IPS-18a (cell line): ENCODE measurements at regions not wholly inside any gene's neighbourhood (a gene's known extent, or its start where the extent isn't known, plus 50 kb on each side); places are given as distances from the start of the nearest gene placed in this dataset.

Experiments used
- H3K27ac ChIP-seq: one replicate; pipeline ENCODE4 v1.5.1; 2013; ENCODE audit warnings: low read length
- H3K27me3 ChIP-seq: one replicate; pipeline ENCODE4 v1.6.1; 2013; ENCODE audit warnings: mild to moderate bottlenecking, low read length; ENCODE audit not compliant: control insufficient read depth, insufficient read depth
- H3K36me3 ChIP-seq: one replicate; pipeline ENCODE4 v1.6.1; 2013; ENCODE audit warnings: low read depth, low read length; ENCODE audit not compliant: control insufficient read depth
- H3K4me1 ChIP-seq: one replicate; pipeline ENCODE4 v1.6.1; 2013; ENCODE audit warnings: low read depth, low read length; ENCODE audit not compliant: control insufficient read depth
- H3K4me3 ChIP-seq: one replicate; pipeline ENCODE4 v1.5.1; 2013; ENCODE audit warnings: low read length
- H3K9ac ChIP-seq: one replicate; pipeline ENCODE4 v1.6.1; 2013; ENCODE audit warnings: mild to moderate bottlenecking, low read length, moderate library complexity
- H3K9me3 ChIP-seq: one replicate; pipeline ENCODE4 v1.6.1; 2013; ENCODE audit warnings: low read depth, low read length; ENCODE audit not compliant: control insufficient read depth

DNA sequence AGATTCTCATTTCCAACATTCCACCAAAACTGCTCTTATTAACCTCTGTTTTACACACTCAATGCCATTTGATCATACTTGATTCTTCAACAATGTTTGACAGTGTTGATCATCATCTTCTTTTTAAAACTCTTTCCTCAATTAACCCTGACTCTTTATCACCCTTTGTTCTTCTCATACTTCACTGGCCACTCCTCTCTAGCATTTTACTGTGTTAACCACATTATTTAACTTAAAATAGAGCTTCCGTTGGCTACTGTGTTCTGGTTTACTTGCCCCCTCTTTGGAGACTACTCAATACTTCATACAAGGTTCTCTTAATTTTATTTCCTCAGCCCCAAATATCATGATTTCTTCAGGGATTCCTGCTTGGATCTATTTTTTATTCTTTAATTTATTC lies 121.1 kb upstream of the SPRY2 start:
- Histone ChIP-seq H3K27me3 (no peaks in the 10 kb centered on the region), H3K27ac (no peak overlapping the region), H3K9me3 (no peaks in the 10 kb centered on the region), H3K4me1 (no peaks in the 10 kb centered on the region), H3K9ac (no peak overlapping the region), H3K4me3 (no peak overlapping the region), H3K36me3 (no peaks in the 10 kb centered on the region)

DNA sequence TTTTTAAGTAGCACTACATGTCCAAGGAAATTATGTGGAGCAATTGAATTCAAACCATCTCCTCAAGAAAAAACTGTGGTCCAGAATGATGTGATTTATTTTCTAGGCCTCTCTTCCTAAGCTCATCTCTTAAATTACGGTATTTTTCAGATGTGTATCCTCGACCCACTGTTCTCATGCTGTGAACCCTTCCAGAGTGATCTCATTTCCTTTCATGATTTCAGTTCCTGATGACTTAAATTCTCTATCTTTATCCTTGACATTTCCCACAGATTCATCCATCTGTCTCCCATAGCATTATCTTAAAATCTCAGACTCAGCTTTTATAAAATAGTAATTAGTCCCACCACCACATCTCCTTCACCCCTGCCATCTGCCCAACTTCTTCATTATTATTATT lies 117.6 kb upstream of the SPRY2 start:
- Histone ChIP-seq H3K27me3 (no peaks in the 10 kb centered on the region), H3K27ac (no peak overlapping the region), H3K4me1 (no peaks in the 10 kb centered on the region)

DNA sequence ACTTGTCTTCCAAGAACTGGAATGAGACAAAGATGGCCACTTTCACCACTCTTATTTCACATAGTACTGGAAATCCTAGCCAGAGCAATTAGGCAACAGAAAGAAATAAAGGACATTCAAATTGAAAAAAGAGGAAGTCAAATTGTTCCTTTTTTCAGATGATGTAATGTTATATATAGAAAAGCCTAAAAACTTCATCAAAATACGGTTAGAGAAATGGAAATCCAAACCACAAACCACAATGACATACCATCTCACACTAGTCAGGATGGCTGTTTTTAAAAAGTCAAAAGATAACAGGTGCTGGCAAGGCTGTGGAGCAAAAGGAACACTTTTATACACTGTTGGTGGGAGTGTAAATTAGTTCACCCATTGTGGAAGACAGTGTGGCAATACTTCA lies 113.3 kb upstream of the SPRY2 start:
- Histone ChIP-seq H3K4me1 (no peaks in the 10 kb centered on the region), H3K27ac (no peak overlapping the region), H3K4me3 (no peak overlapping the region), H3K9me3 (no peaks in the 10 kb centered on the region), H3K36me3 (no peaks in the 10 kb centered on the region), H3K27me3 (no peaks in the 10 kb centered on the region), H3K9ac (no peak overlapping the region)

More for the DNA sequence above, 117.6 kb upstream of the SPRY2 start:
- Histone ChIP-seq H3K9me3 (no peaks in the 10 kb centered on the region), H3K9ac (no peak overlapping the region), H3K4me3 (no peak overlapping the region), H3K36me3 (no peaks in the 10 kb centered on the region)

DNA sequence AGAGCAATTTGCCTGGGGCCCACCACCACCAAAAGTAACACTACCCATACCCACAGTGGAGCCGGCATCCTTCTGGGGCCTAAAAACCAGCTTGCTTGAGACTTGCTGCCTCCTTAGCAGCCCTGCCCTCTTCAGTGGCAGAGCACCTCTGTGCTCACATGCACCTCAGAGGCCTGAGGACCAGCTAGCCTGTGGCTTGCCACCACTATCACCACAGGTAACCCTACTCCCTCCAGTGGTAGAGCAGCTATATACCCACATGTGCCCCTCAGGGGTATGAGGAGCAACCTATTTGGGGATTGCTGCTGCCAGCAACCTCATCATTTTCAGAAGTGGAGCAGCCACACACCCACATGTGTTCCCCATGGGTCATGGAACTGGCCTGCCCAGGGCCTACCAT lies 111.4 kb upstream of the SPRY2 start:
- Histone ChIP-seq H3K4me1 (no peaks in the 10 kb centered on the region), H3K4me3 (no peak overlapping the region), H3K27me3 (no peaks in the 10 kb centered on the region), H3K27ac (no peak overlapping the region), H3K9me3 (no peaks in the 10 kb centered on the region), H3K9ac (no peak overlapping the region), H3K36me3 (no peaks in the 10 kb centered on the region)

DNA sequence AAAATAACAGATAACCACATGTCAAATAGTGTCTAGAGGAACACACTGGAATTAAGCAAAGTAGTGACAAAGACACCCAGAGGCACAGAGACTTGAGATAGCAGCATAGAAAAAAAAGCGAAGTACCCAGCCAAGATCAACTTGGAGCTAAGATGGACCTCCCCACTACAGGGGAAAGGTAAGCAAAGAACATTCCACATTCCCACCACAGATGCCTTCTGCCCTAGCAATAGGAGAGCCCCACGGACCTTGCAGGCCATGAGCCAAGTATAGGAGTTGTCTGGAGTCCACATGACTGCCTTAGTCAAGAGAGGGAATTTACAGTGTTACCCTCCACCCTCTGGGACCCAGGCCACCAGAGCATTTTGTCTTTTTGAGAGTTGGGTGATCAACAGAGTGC lies 110.7 kb upstream of the SPRY2 start:
- Histone ChIP-seq H3K4me1 (no peaks in the 10 kb centered on the region), H3K27me3 (no peaks in the 10 kb centered on the region), H3K27ac (no peak overlapping the region), H3K4me3 (no peak overlapping the region), H3K9ac (no peak overlapping the region), H3K9me3 (no peaks in the 10 kb centered on the region), H3K36me3 (no peaks in the 10 kb centered on the region)

- H3K27me3 ChIP-seq, result no peaks in the 10 kb centered on the region
- no peak overlapping the region for H3K9ac ChIP-seq
- no peaks in the 10 kb centered on the region for H3K36me3 ChIP-seq
- H3K9me3 ChIP-seq, result no peaks in the 10 kb centered on the region
- no peaks in the 10 kb centered on the region for H3K4me1 ChIP-seq
- H3K27ac ChIP-seq, result no peak overlapping the region
- H3K4me3 ChIP-seq, result no peak overlapping the region
Observed at GRCh38 chr13:80450386-80450785, 109.5 kb upstream of the SPRY2 start.

- H3K4me3 ChIP-seq, result no peak overlapping the region
- no peak overlapping the region for H3K27ac ChIP-seq
- H3K9me3 ChIP-seq, result no peaks in the 10 kb centered on the region
- no peaks in the 10 kb centered on the region for H3K27me3 ChIP-seq
- no peak overlapping the region for H3K9ac ChIP-seq
- peaks cover 5% of the 10 kb centered on the region for H3K4me1 ChIP-seq
- no peaks in the 10 kb centered on the region for H3K36me3 ChIP-seq
Observed at GRCh38 chr13:80448725-80449124, 107.8 kb upstream of the SPRY2 start.

DNA sequence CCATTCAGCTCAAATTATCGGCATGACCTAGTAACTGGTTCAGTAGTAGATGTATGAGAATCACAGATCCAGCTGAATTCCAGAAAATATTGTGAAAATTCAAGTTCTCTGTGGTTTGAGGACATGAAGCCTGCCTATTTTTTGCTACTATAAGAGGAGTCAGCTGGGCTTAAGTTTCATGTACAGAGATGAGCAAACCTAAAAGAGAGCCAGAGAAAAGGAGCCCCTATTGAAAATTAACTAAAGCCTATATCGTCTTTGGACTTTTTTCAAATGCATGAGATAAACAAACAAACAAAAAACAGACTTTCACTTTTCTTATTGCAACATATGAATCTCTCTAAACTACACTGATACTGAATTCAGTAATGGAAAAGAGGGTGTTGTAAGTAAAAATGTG lies 106.8 kb upstream of the SPRY2 start:
- no peak overlapping the region for H3K9ac ChIP-seq

DNA sequence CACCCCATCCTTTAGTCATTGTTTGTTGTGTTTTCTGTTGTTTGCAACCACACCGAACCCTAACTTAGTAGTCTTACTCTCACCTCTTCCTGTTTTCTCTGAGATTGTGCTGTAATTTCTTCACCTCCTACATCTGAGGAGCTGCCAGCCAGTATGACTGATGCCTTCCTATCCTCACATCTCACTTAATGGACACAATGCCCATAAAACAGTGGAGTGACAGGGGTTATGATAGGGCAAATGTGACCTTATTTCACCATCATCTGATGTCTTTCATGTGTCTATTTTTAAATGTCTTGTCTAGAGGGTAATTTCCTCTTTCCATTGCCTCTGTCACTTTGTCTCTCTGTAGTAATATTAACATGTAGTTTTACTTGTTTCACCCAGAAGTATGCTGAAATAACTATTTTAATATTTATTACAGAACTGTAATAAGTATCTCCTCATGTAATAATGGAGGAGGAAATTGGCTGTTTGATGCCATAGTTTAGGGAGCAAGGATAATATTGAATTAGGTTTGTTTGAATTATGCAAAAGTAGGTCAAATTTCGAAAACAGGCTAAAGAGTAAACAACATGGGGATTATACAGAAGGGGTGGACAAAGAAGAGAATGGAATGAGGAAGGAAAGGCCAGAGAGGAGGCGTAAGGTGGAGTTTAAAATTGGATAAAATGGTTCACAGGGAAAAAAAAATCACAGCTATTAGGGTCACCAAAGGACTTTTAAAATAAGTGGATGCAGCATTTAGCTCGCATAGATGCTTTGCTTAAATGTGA lies 103.5 kb upstream of the SPRY2 start:
- no peak overlapping the region for H3K27ac ChIP-seq
- no peak overlapping the region for H3K9ac ChIP-seq
- H3K9me3 ChIP-seq, result no peaks in the 10 kb centered on the region
- peaks cover 12% of the 10 kb centered on the region for H3K4me1 ChIP-seq
- no peak overlapping the region for H3K4me3 ChIP-seq
- H3K36me3 ChIP-seq, result no peaks in the 10 kb centered on the region
- H3K27me3 ChIP-seq, result no peaks in the 10 kb centered on the region

More for the DNA sequence above, 106.8 kb upstream of the SPRY2 start:
- Histone ChIP-seq H3K4me3 (no peak overlapping the region), H3K4me1 (peaks cover 12% of the 10 kb centered on the region), H3K27me3 (no peaks in the 10 kb centered on the region), H3K9me3 (no peaks in the 10 kb centered on the region), H3K36me3 (no peaks in the 10 kb centered on the region), H3K27ac (no peak overlapping the region)

DNA sequence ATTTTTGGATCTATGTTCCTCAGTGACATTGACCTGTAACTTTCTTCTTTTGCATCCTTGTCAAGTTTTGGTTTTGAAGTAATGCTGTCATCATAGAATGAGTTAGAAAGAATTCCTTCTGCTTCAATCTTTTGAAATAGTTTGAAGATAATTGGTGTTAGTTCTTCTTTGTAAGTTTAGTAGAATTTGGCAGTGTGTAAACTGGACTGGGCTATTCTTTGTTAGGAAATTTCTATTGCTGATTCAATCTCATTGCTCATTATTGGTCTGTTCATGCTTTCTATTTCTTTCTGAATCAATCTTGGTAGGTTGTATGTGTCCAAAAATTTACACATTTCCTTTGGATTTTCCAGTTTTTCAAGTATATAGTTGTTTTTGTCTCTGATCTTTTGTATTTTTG lies 101.7 kb upstream of the SPRY2 start:
- no peak overlapping the region for H3K9ac ChIP-seq
- no peaks in the 10 kb centered on the region for H3K27me3 ChIP-seq
- H3K4me1 ChIP-seq, result peaks cover 12% of the 10 kb centered on the region
- H3K4me3 ChIP-seq, result no peak overlapping the region
- no peaks in the 10 kb centered on the region for H3K36me3 ChIP-seq
- no peaks in the 10 kb centered on the region for H3K9me3 ChIP-seq
- H3K27ac ChIP-seq, result no peak overlapping the region

- H3K27ac ChIP-seq, result no peak overlapping the region
- H3K27me3 ChIP-seq, result no peaks in the 10 kb centered on the region
- H3K9ac ChIP-seq, result no peak overlapping the region
- peaks cover 12% of the 10 kb centered on the region for H3K4me1 ChIP-seq
- H3K36me3 ChIP-seq, result no peaks in the 10 kb centered on the region
- no peak overlapping the region for H3K4me3 ChIP-seq
- no peaks in the 10 kb centered on the region for H3K9me3 ChIP-seq
Observed at GRCh38 chr13:80441968-80442367, 101.0 kb upstream of the SPRY2 start.

- H3K27me3 ChIP-seq, result no peaks in the 10 kb centered on the region
- H3K9me3 ChIP-seq, result no peaks in the 10 kb centered on the region
- H3K9ac ChIP-seq, result no peak overlapping the region
- H3K4me1 ChIP-seq, result peaks cover 5% of the 10 kb centered on the region
- no peak overlapping the region for H3K27ac ChIP-seq
- no peak overlapping the region for H3K4me3 ChIP-seq
- no peaks in the 10 kb centered on the region for H3K36me3 ChIP-seq
Observed at GRCh38 chr13:80438521-80438920, 97.6 kb upstream of the SPRY2 start.
